ENCODE measurements at regions not wholly inside any gene's neighbourhood (a gene's known extent, or its start where the extent isn't known, plus 50 kb on each side); places are given as distances from the start of the nearest gene placed in this dataset.

GRCh38 chr16:25512041-25512440, 179.7 kb upstream of the HS3ST4 start:
- no peak for TF ChIP-seq POLR2A (IDR thresholded peaks at IDR 0.05)
- TF ChIP-seq, protein P1, sequence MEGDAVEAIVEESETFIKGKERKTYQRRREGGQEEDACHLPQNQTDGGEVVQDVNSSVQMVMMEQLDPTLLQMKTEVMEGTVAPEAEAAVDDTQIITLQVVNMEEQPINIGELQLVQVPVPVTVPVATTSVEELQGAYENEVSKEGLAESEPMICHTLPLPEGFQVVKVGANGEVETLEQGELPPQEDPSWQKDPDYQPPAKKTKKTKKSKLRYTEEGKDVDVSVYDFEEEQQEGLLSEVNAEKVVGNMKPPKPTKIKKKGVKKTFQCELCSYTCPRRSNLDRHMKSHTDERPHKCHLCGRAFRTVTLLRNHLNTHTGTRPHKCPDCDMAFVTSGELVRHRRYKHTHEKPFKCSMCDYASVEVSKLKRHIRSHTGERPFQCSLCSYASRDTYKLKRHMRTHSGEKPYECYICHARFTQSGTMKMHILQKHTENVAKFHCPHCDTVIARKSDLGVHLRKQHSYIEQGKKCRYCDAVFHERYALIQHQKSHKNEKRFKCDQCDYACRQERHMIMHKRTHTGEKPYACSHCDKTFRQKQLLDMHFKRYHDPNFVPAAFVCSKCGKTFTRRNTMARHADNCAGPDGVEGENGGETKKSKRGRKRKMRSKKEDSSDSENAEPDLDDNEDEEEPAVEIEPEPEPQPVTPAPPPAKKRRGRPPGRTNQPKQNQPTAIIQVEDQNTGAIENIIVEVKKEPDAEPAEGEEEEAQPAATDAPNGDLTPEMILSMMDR (IDR thresholded peaks at IDR 0.05 in 4 of 5, conservative IDR thresholded peaks at IDR 0.05 in 1 of 5) = no peak
- intact Hi-C loops (cut with DNase I; ENCODE audit: low total_unique reads) (no loop called here), in situ Hi-C loops (cut with MboI; ENCODE audit: low sequenced_read_pairs in 4 of 4) (no loop called here)
- DNase-seq (no peak), ATAC-seq (no peak)
- no peaks in the 10 kb centered on the region for H3K27me3 ChIP-seq
- no peaks in the 10 kb centered on the region for H3K36me3 ChIP-seq
- no peaks in the 10 kb centered on the region for H3K4me1 ChIP-seq
- H3K9me3 ChIP-seq = no peaks in the 10 kb centered on the region
- no peak overlapping the region for H3K27ac ChIP-seq
- no peak overlapping the region for H3K4me3 ChIP-seq

DNA sequence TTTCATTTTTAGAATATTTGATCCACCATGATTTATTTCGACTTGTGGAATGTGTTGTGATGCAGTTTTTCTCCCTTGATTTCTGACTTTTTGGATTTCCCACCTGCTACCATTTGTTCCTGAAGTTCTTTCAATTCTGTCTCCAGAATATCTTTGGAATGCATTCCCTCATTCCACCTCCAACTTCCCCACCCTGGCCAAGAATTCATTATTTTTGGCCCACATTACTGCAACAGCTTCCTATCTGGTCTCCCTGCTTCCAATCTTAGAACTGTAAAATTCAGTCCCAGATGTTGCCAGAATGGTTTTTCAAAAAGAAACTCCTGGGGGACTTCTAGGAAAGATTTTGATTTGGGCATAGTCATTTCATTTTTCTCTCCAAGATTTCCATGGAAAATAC, 182.3 kb upstream of the HS3ST4 start:
- H3K36me3 ChIP-seq = no peaks in the 10 kb centered on the region
- TF ChIP-seq, protein P1 (IDR thresholded peaks at IDR 0.05 in 4 of 5, conservative IDR thresholded peaks at IDR 0.05 in 1 of 5) = no peak
- TF ChIP-seq POLR2A (IDR thresholded peaks at IDR 0.05) = no peak
- DNase-seq = no peak
- intact Hi-C loops (cut with DNase I; ENCODE audit: low total_unique reads) = no loop called here
- in situ Hi-C loops (cut with MboI; ENCODE audit: low sequenced_read_pairs in 4 of 4) = no loop called here
- H3K4me3 ChIP-seq = no peak overlapping the region
- no peaks in the 10 kb centered on the region for H3K27me3 ChIP-seq
- H3K4me1 ChIP-seq = no peaks in the 10 kb centered on the region
- no peak overlapping the region for H3K27ac ChIP-seq
- no peaks in the 10 kb centered on the region for H3K9me3 ChIP-seq
- ATAC-seq = no peak

- Histone ChIP-seq H3K9me3 (no peaks in the 10 kb centered on the region), H3K27ac (no peak overlapping the region), H3K4me1 (no peaks in the 10 kb centered on the region), H3K27me3 (no peaks in the 10 kb centered on the region), H3K4me3 (no peak overlapping the region), H3K36me3 (no peaks in the 10 kb centered on the region)
- TF ChIP-seq, protein P1 (IDR thresholded peaks at IDR 0.05 in 4 of 5, conservative IDR thresholded peaks at IDR 0.05 in 1 of 5) = no peak
- TF ChIP-seq POLR2A (IDR thresholded peaks at IDR 0.05) = no peak
- ATAC-seq (no peak), DNase-seq (no peak)
- in situ Hi-C loops (cut with MboI; ENCODE audit: low sequenced_read_pairs in 4 of 4) (no loop called here), intact Hi-C loops (cut with DNase I; ENCODE audit: low total_unique reads) (no loop called here)
These were observed 190.1 kb upstream of the HS3ST4 start for GRCh38 chr16:25501530-25502255.

DNA sequence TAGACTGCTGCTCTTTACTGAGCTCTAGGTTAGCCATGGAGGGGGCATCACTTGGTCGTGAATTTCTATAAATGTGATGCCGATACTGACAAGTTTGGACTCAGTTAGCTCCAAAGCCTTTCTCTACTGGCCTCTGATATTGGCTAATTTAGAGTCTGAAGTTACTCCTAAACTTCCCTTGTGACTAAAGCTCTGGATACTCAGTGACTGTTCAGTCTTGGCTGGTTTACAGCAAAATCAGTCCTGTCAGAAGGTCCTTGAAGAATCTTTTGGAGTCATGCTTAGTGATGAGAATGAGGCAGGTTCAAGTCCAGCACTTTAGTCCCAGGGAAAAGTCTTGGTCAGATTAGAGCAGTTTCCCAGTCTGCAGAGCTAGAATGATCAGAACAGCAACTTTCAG, 197.5 kb upstream of the HS3ST4 start:
- ATAC-seq (peak; percentile 80), DNase-seq (no peak)
- H3K27ac ChIP-seq = peak overlapping the region in 2 of 4 donors; percentile 30 to 73
- TF ChIP-seq, protein P1 (IDR thresholded peaks at IDR 0.05 in 4 of 5, conservative IDR thresholded peaks at IDR 0.05 in 1 of 5) = no peak
- TF ChIP-seq POLR2A (IDR thresholded peaks at IDR 0.05) = no peak
- H3K9me3 ChIP-seq = no peaks in the 10 kb centered on the region
- in situ Hi-C loops (cut with MboI; ENCODE audit: low sequenced_read_pairs in 4 of 4) = no loop called here
- H3K4me3 ChIP-seq = no peak overlapping the region
- H3K36me3 ChIP-seq = no peaks in the 10 kb centered on the region
- H3K4me1 ChIP-seq = peaks cover 0 to 7% of the 10 kb centered on the region in 2 donors
- H3K27me3 ChIP-seq = no peaks in the 10 kb centered on the region
- intact Hi-C loops (cut with DNase I; ENCODE audit: low total_unique reads) = no loop called here

All from gastrocnemius medialis (tissue), 4 donors.